Endothelial cell of umbilical vein (primary cell): ENCODE measurements at regions not wholly inside any gene's neighbourhood (a gene's known extent, or its start where the extent isn't known, plus 50 kb on each side); places are given as distances from the start of the nearest gene placed in this dataset.

ENCODE experiments used
- BruUV-seq: library from RNA; stranded (reverse); fragments of 400-500 nt; replicated peaks from 2 replicates; lab custom pipeline; 2021; lab: Mats Ljungman, UMichigan
- CTCF ChIA-PET: fragments of 300-600, 350-600 bp; sonication (Branson Sonifier 250); formaldehyde crosslinking; loops from one replicate; lab custom pipeline; 2021; ENCODE audit warnings: antibody characterized with exemption, inconsistent platforms; lab: Charles Lee
- POLR2A ChIA-PET: fragments of 300-600, 350-600 bp; sonication (Branson Sonifier 250); formaldehyde crosslinking; loops from one replicate; lab custom pipeline; 2021; ENCODE audit warnings: antibody characterized with exemption, inconsistent platforms; lab: Charles Lee
- DNase-seq: peaks from one replicate; pipeline ENCODE4 v3.0.0-alpha.2; 2011; ENCODE audit warnings: low read depth, low spot score
- FAIRE-seq: peaks from 2 replicates; lab custom pipeline; 2011; peaks lifted over from hg19 to GRCh38; lab: Jason Lieb, UNC
- H2AFZ ChIP-seq: 2 replicates; pipeline ENCODE4 v1.6.0; 2012; ENCODE audit warnings: low read depth, low read length, control low read depth, inconsistent platforms
- H3K27ac ChIP-seq: 2 replicates; pipeline ENCODE4 v1.5.1; 2011; ENCODE audit warnings: low read depth, mild to moderate bottlenecking, control low read depth, low read length, moderate library complexity; ENCODE audit not compliant: insufficient read depth
- H3K27me3 ChIP-seq, 2 experiments: 2 replicates each; pipeline versions ENCODE4 v1.6.0 to v1.6.1; 2011; ENCODE audit warnings: low read length in 2 of 2, mixed read lengths in 1 of 2; ENCODE audit not compliant: control insufficient read depth in 2 of 2, insufficient read depth in 2 of 2
- H3K36me3 ChIP-seq, 2 experiments: 2 replicates in 1 of 2; 3 replicates in 1 of 2; pipeline ENCODE4 v1.5.1; 2011; ENCODE audit warnings: low read length in 2 of 2, mild to moderate bottlenecking in 1 of 2, moderate library complexity in 1 of 2; ENCODE audit not compliant: control insufficient read depth in 2 of 2, insufficient read depth in 2 of 2; ENCODE audit errors: extremely low read depth in 1 of 2
- H3K4me1 ChIP-seq: 3 replicates; pipeline ENCODE4 v1.5.1; 2011; ENCODE audit warnings: mild to moderate bottlenecking, low read length; ENCODE audit not compliant: control insufficient read depth, insufficient read depth; ENCODE audit errors: extremely low read depth
- H3K4me2 ChIP-seq: 2 replicates; pipeline ENCODE4 v1.6.1; 2011; ENCODE audit warnings: low read length, control low read depth, mixed read lengths; ENCODE audit not compliant: insufficient read depth
- H3K4me3 ChIP-seq, 3 experiments: fragments of 200-600 bp in 1 of 3; sonication (generic), shearing (Covaris generic) in 1 of 3; replicated peaks in 1 of 3; 2 replicates each; pipeline ENCODE4 v1.5.1; 2011 to 2016; ENCODE audit warnings: control low read depth in 3 of 3, low read length in 3 of 3, mild to moderate bottlenecking in 2 of 3, inconsistent platforms in 1 of 3, low read depth in 1 of 3, moderate library complexity in 1 of 3; ENCODE audit not compliant: insufficient read depth in 1 of 3
- H3K79me2 ChIP-seq: 2 replicates; pipeline ENCODE4 v1.6.0; 2012; ENCODE audit warnings: low read length, inconsistent platforms; ENCODE audit not compliant: control insufficient read depth, insufficient read depth
- H3K9ac ChIP-seq: replicated peaks from 2 replicates; pipeline ENCODE3; 2011; ENCODE audit warnings: low read length, control low read depth; ENCODE audit not compliant: insufficient read depth; ENCODE audit errors: extremely low read depth
- H3K9me1 ChIP-seq: replicated peaks from 3 replicates; pipeline ENCODE4 v1.6.0; 2011; ENCODE audit warnings: mild to moderate bottlenecking, low read length; ENCODE audit not compliant: control insufficient read depth, insufficient read depth; ENCODE audit errors: extremely low read depth
- H3K9me3 ChIP-seq: replicated peaks from 2 replicates; pipeline ENCODE4 v1.5.1; 2012; ENCODE audit warnings: low read length, inconsistent platforms; ENCODE audit not compliant: control insufficient read depth, insufficient read depth
- H4K20me1 ChIP-seq: replicated peaks from 2 replicates; pipeline ENCODE3; 2011; ENCODE audit warnings: mild to moderate bottlenecking, low read length; ENCODE audit not compliant: control insufficient read depth, insufficient read depth; ENCODE audit errors: extremely low read depth
- EZH2 ChIP-seq: IDR thresholded peaks from 2 replicates; pipeline ENCODE4 v1.6.1; 2012; ENCODE audit warnings: borderline replicate concordance, low read depth, mild to moderate bottlenecking, moderate library complexity, low read length, inconsistent platforms; ENCODE audit not compliant: severe bottlenecking
- FOS ChIP-seq: IDR thresholded peaks from 2 replicates; pipeline ENCODE4 v1.6.1; 2011; ENCODE audit warnings: mild to moderate bottlenecking, low read length, moderate library complexity, borderline replicate concordance; ENCODE audit not compliant: insufficient read depth
- GATA2 ChIP-seq: IDR thresholded peaks from 2 replicates; pipeline ENCODE4 v1.7.0; 2011; ENCODE audit warnings: low read depth, mild to moderate bottlenecking, moderate library complexity, mixed read lengths, low read length; ENCODE audit not compliant: insufficient read length, insufficient read depth
- JUN ChIP-seq: IDR thresholded peaks from 2 replicates; pipeline ENCODE4 v1.6.1; 2011; ENCODE audit warnings: borderline replicate concordance, low read depth; ENCODE audit not compliant: insufficient read length, insufficient read depth
- MYC ChIP-seq: IDR thresholded peaks from one replicate; pipeline ENCODE4 v1.6.1; 2011; ENCODE audit warnings: mild to moderate bottlenecking, low read depth, low read length
- POLR2A ChIP-seq: IDR thresholded peaks from 2 replicates; pipeline ENCODE4 v1.6.1; 2012; ENCODE audit warnings: low read depth, mild to moderate bottlenecking, control low read depth, low read length
- POLR2AphosphoS5 ChIP-seq: IDR thresholded peaks from 2 replicates; pipeline ENCODE4 v1.6.1; 2012; ENCODE audit warnings: low read depth, mild to moderate bottlenecking, control low read depth, low read length, moderate library complexity; ENCODE audit not compliant: insufficient read depth
- dilution Hi-C: fragments of 300-500 bp; cut with MboI; formaldehyde crosslinking; loops from one replicate; pipeline ENCODE4 v1.15.0; 2019; ENCODE audit warnings: low sequenced_read_pairs; ENCODE audit not compliant: extremely low pct_ligation_motif_present
- intact Hi-C: fragments of 100-400 bp; cut with micrococcal nuclease; formaldehyde crosslinking; loops from one replicate; pipeline ENCODE4 v1.10.0; 2022
- TF ChIP-seq, protein P1 (sequence below), 2 donors: IDR thresholded peaks; 1 replicate in 1 of 2; 2 replicates in 1 of 2; pipeline ENCODE4 v1.5.1; 2011; ENCODE audit warnings: low read length in 2 of 2, mild to moderate bottlenecking in 2 of 2, moderate library complexity in 2 of 2, control low read depth in 1 of 2, inconsistent platforms in 1 of 2, low read depth in 1 of 2; ENCODE audit not compliant: insufficient read depth in 1 of 2; ENCODE audit errors: extremely low read depth in 1 of 2
- TF ChIP-seq, protein P2 (sequence below): IDR thresholded peaks from 2 replicates; pipeline ENCODE4 v1.6.1; 2011; ENCODE audit not compliant: insufficient read depth, insufficient read length

DNA sequence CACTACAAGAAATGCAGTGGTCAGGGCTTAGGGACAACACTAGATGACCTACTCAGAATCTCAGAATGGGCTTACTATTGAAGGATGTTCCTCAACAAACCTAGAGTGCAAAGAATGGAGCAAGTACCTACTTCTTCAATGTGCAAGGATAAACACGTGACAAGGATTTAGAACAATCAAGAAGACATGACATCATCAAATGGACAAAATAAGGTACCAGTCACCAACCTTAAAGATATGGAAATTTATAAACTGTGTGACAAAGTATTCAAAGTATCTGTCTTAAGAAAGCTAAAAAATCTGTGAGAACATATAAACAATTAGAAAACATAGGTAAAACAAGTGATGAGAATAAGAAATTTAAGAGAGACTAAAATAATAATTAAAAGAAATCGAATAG is 656.1 kb downstream of the ZWINT start:
- FAIRE-seq, result no peak
- no peak overlapping the region for H3K4me2 ChIP-seq
- H3K36me3 ChIP-seq, result no peaks in the 10 kb centered on the region
- ChIA-PET POLR2A (no interaction called here), CTCF (no interaction called here)
- intact Hi-C loops, result no loop called here
- no peaks in the 10 kb centered on the region for H3K27me3 ChIP-seq
- BruUV-seq, result no TSS peak
- no peak for DNase-seq
- no peaks in the 10 kb centered on the region for H4K20me1 ChIP-seq
- no peak overlapping the region for H3K4me3 ChIP-seq
- no peak for TF ChIP-seq FOS
- no peak for TF ChIP-seq JUN
- TF ChIP-seq, protein P1, sequence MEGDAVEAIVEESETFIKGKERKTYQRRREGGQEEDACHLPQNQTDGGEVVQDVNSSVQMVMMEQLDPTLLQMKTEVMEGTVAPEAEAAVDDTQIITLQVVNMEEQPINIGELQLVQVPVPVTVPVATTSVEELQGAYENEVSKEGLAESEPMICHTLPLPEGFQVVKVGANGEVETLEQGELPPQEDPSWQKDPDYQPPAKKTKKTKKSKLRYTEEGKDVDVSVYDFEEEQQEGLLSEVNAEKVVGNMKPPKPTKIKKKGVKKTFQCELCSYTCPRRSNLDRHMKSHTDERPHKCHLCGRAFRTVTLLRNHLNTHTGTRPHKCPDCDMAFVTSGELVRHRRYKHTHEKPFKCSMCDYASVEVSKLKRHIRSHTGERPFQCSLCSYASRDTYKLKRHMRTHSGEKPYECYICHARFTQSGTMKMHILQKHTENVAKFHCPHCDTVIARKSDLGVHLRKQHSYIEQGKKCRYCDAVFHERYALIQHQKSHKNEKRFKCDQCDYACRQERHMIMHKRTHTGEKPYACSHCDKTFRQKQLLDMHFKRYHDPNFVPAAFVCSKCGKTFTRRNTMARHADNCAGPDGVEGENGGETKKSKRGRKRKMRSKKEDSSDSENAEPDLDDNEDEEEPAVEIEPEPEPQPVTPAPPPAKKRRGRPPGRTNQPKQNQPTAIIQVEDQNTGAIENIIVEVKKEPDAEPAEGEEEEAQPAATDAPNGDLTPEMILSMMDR (IDR thresholded peaks at IDR 0.05; ENCODE audit: extremely low read depth in 1 of 2, insufficient read depth in 1 of 2, low read depth in 1 of 2, low read length in 2 of 2), result no peak
- no peak for TF ChIP-seq EZH2
- no peak for TF ChIP-seq POLR2A
- TF ChIP-seq GATA2, result no peak
- TF ChIP-seq, protein P2, sequence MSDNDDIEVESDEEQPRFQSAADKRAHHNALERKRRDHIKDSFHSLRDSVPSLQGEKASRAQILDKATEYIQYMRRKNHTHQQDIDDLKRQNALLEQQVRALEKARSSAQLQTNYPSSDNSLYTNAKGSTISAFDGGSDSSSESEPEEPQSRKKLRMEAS, result no peak
- TF ChIP-seq POLR2AphosphoS5, result no peak
- TF ChIP-seq MYC, result no peak
- no peak overlapping the region for H3K27ac ChIP-seq
- dilution Hi-C loops, result no loop called here
- no peaks in the 10 kb centered on the region for H3K79me2 ChIP-seq
- no peak overlapping the region for H2AFZ ChIP-seq
- no peaks in the 10 kb centered on the region for H3K9me1 ChIP-seq
- no peak overlapping the region for H3K9ac ChIP-seq
- no peaks in the 10 kb centered on the region for H3K4me1 ChIP-seq
- peaks cover 2% of the 10 kb centered on the region for H3K9me3 ChIP-seq
